IgD-negative memory B cell (primary cell): ENCODE measurements at regions not wholly inside any gene's neighbourhood (a gene's known extent, or its start where the extent isn't known, plus 50 kb on each side); places are given as distances from the start of the nearest gene placed in this dataset.
"Not testable (repeated sequence)": the region's sequence is repeated elsewhere in the genome, so short reads cannot be mapped to it uniquely, and the experiment has no call there.

Experiments used
- H3K27ac Mint-ChIP-seq, 3 donors: one replicate each; pipeline ENCODE4 v1.8.0; 2020 to 2022; ENCODE audit warnings: mild to moderate bottlenecking in 3 of 3, mixed read lengths in 3 of 3, moderate library complexity in 1 of 3
- H3K27me3 Mint-ChIP-seq: one replicate; pipeline ENCODE4 v1.8.0; 2021; ENCODE audit warnings: mixed read lengths
- H3K36me3 Mint-ChIP-seq: one replicate; pipeline ENCODE4 v1.8.0; 2020; ENCODE audit warnings: mild to moderate bottlenecking, mixed read lengths
- H3K4me1 Mint-ChIP-seq, 3 donors: one replicate each; pipeline ENCODE4 v1.8.0; 2020 to 2022; ENCODE audit warnings: mixed read lengths in 3 of 3, mild to moderate bottlenecking in 1 of 3
- H3K4me3 Mint-ChIP-seq, 4 donors: one replicate each; pipeline ENCODE4 v1.8.0; 2020 to 2022; ENCODE audit warnings: mild to moderate bottlenecking in 4 of 4, mixed read lengths in 4 of 4, moderate library complexity in 3 of 4
- H3K9me3 Mint-ChIP-seq, 3 donors: one replicate each; pipeline ENCODE4 v1.8.0; 2020 to 2021; ENCODE audit warnings: mixed read lengths in 3 of 3, mild to moderate bottlenecking in 1 of 3

- H3K4me3 Mint-ChIP-seq = no peak overlapping the region
- H3K9me3 Mint-ChIP-seq = no peaks in the 10 kb centered on the region
- H3K36me3 Mint-ChIP-seq = peaks cover 2% of the 10 kb centered on the region
- peaks cover 6 to 14% (median 8%) of the 10 kb centered on the region in 3 donors for H3K4me1 Mint-ChIP-seq
- no peak overlapping the region for H3K27ac Mint-ChIP-seq
- H3K27me3 Mint-ChIP-seq = no peaks in the 10 kb centered on the region
Measured at GRCh38 chr10:64039198-64039597, 518.0 kb downstream of the REEP3 start.

DNA sequence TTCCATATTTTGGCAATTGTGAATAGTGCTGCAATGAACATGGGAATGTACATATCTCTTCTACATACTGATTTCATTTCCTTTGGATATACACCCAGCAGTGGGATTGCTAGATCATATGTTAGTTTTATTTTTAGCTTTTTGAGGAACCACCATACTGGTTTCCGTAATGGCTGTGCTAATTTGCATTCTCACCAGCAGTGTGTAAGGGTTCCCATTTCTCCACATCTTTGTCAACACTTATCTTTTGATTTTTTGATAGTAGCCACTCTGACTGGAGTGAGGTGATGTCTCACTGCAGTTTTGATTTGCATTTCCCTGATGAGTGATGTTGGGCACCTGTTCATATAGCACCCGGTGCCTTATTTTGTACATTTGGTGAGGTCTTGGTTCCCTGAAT is 519.6 kb downstream of the REEP3 start:
- peaks cover 2% of the 10 kb centered on the region for H3K36me3 Mint-ChIP-seq
- peak overlapping the region in 1 of 3 donors; percentile 14 for H3K27ac Mint-ChIP-seq
- peak overlapping the region in 2 of 4 donors; percentile 30 to 72 for H3K4me3 Mint-ChIP-seq
- no peaks in the 10 kb centered on the region for H3K27me3 Mint-ChIP-seq
- no peaks in the 10 kb centered on the region for H3K9me3 Mint-ChIP-seq
- peaks cover 6 to 14% (median 8%) of the 10 kb centered on the region in 3 donors for H3K4me1 Mint-ChIP-seq

DNA sequence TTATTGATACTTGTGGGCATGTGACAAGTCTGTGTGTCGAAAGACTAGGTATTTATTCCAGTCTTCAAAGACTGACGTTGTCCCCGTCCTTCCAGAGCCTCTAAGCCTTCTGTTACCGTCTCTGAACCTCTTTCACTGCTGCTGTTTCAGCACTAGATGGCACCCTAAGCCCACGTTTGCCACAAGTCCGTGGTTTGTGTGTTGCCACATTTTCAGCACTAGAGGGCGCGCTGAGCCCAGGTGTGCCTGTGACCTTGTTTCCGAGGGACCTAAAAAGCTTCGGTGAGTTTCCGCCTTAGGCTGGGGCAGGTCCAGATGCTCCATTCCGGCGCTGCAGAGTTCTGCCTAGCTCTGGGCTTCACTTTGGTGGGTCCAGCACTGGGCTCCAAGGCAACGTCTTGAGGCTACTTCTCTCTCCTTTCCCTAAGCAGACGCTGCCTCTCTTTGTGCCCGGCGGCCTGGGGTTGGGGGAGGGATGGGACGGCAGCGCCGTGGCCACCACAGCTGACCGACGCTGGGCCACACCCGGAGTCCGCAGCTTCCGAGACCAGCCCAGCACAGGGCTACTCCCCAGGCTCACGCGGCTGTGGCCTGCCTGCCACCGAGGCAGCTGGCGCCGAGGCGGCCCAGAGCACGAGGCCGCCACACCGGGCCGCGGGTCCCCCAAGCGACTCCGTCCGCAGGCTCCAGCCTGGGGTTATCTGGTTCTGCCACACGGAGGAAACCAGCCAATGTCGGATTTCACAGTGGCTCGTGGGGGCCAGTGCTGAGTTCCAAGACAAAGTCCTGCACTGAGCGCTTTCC is 520.2 kb downstream of the REEP3 start:
- Mint-ChIP-seq H3K9me3 (no peaks in the 10 kb centered on the region), H3K4me3 (peak overlapping the region in 3 of 4 donors; percentile 30 to 72 (median 71))

GRCh38 chr10:64041989-64042490 is 520.8 kb downstream of the REEP3 start:
- Mint-ChIP-seq H3K27me3 (no peaks in the 10 kb centered on the region), H3K4me3 (peak overlapping the region in 1 of 4 donors; percentile 72), H3K4me1 (peaks cover 6 to 14% (median 8%) of the 10 kb centered on the region in 3 donors)

More for the DNA sequence above, 520.2 kb downstream of the REEP3 start:
- H3K4me1 Mint-ChIP-seq = peaks cover 6 to 14% (median 8%) of the 10 kb centered on the region in 3 donors
- no peaks in the 10 kb centered on the region for H3K27me3 Mint-ChIP-seq
- no peak overlapping the region for H3K27ac Mint-ChIP-seq
- H3K36me3 Mint-ChIP-seq = peaks cover 2% of the 10 kb centered on the region

GRCh38 chr10:64044098-64044497 is 522.9 kb downstream of the REEP3 start:
- Mint-ChIP-seq H3K4me3 (no peak overlapping the region), H3K36me3 (peaks cover 2% of the 10 kb centered on the region), H3K4me1 (peaks cover 6 to 14% (median 8%) of the 10 kb centered on the region in 3 donors), H3K27me3 (no peaks in the 10 kb centered on the region), H3K27ac (no peak overlapping the region), H3K9me3 (no peaks in the 10 kb centered on the region)

More at GRCh38 chr10:64041989-64042490, 520.8 kb downstream of the REEP3 start:
- Mint-ChIP-seq H3K27ac (no peak overlapping the region), H3K36me3 (peaks cover 2% of the 10 kb centered on the region), H3K9me3 (no peaks in the 10 kb centered on the region)

DNA sequence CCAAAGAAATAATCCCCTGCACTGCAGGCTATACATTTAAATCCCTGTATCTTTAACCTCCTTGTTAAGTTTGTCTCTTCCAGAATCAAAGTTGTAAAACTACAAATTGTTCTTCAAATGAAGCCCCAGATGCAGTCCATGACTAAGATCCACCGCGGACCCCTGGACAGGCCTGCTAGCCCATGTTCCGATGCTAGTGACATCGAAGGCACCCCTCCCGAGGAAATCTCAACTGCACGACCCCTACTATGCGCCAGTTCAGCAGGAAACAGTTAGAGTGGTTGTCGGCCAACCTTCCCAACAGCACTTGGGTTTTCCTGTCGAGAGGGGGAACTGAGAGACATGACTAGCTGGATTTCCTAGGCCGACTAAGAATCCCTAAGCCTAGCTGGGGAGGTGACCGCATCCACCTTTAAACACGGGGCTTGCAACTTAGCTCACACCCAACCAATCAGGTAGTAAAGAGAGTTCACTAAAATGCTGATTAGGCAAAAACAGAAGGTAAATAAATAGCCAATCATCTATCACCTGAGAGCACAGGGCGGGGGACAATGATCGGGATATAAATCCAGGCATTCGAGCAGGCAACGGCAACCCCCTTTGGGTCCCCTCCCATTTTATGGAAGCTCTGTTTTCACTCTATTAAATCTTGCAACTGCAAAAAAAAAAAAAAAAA is 523.9 kb downstream of the REEP3 start:
- H3K4me1 Mint-ChIP-seq = peaks cover 5 to 11% (median 6%) of the 10 kb centered on the region in 3 donors
- H3K4me3 Mint-ChIP-seq, H3K27me3 Mint-ChIP-seq, H3K36me3 Mint-ChIP-seq, H3K9me3 Mint-ChIP-seq, H3K27ac Mint-ChIP-seq: not testable (repeated sequence)

- Mint-ChIP-seq H3K4me3 (no peak overlapping the region), H3K36me3 (no peaks in the 10 kb centered on the region), H3K27ac (no peak overlapping the region), H3K4me1 (peaks cover 0 to 4% (median 1%) of the 10 kb centered on the region in 3 donors), H3K27me3 (no peaks in the 10 kb centered on the region), H3K9me3 (no peaks in the 10 kb centered on the region)
Measured at GRCh38 chr10:64054392-64054791, 533.2 kb downstream of the REEP3 start.

- H3K27me3 Mint-ChIP-seq = peaks cover 2% of the 10 kb centered on the region
- no peaks in the 10 kb centered on the region for H3K36me3 Mint-ChIP-seq
- peak overlapping the region in 1 of 3 donors; percentile 24 for H3K27ac Mint-ChIP-seq
- H3K9me3 Mint-ChIP-seq = no peaks in the 10 kb centered on the region
- H3K4me3 Mint-ChIP-seq = no peak overlapping the region
- H3K4me1 Mint-ChIP-seq = no peaks in the 10 kb centered on the region
Measured at GRCh38 chr10:64059884-64060283, 538.7 kb downstream of the REEP3 start.

DNA sequence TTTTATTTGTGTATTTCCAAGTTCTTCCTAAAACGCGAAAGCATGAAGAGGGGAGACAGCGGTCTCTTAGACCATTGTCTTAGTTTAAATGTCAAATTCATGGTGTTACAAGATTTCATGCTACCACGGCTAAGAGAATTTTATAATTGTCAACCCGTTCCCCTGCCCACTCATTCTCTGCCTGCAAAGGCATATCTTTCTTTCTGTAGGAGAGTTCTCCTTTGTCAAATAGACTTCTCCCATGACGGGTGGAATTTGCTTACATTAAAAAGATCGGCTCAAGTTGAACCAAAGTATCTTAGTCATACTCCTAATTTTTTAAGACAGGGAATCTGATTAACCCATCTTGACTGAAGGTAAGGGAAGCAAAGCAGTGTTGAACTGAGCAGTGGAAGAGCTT is 539.2 kb downstream of the REEP3 start:
- Mint-ChIP-seq H3K9me3 (no peaks in the 10 kb centered on the region), H3K4me3 (no peak overlapping the region), H3K4me1 (no peaks in the 10 kb centered on the region), H3K27me3 (peaks cover 2% of the 10 kb centered on the region), H3K27ac (no peak overlapping the region), H3K36me3 (no peaks in the 10 kb centered on the region)

- Mint-ChIP-seq H3K9me3 (no peaks in the 10 kb centered on the region), H3K27ac (no peak overlapping the region), H3K4me1 (no peaks in the 10 kb centered on the region), H3K4me3 (no peak overlapping the region), H3K36me3 (no peaks in the 10 kb centered on the region), H3K27me3 (peaks cover 2% of the 10 kb centered on the region)
Measured at GRCh38 chr10:64062793-64063192, 541.6 kb downstream of the REEP3 start.

DNA sequence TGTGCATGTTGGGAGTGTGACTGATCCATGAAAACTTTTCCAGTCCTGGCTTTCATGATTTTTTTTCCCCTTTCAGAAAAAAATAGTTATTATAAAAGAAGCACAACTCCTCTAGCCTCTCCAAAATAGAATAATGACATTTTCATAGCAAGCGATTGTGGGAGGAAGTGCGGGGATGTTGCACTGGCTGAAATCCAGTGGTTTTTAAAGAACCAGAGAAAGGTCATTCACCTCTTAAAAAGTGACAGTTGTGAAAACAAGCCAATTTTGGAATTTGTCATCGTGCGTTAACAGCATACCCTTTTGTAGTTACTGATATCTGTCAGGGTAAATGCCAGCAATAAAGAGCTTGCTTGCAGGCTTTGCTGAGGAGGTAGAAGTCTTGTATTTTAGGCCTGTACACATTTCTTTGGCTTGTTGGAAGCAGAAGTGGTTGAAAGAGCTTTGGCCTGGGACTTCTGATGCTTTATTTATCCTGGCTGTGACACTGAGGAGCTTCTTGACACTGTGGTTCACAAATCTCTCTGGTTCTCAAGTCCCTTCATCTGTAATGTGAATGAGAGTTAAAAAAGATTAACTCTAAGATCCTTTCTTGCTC is 545.9 kb downstream of the REEP3 start:
- Mint-ChIP-seq H3K27ac (no peak overlapping the region), H3K4me1 (no peaks in the 10 kb centered on the region), H3K9me3 (no peaks in the 10 kb centered on the region), H3K4me3 (no peak overlapping the region), H3K27me3 (peaks cover 3% of the 10 kb centered on the region), H3K36me3 (peaks cover 2% of the 10 kb centered on the region)

DNA sequence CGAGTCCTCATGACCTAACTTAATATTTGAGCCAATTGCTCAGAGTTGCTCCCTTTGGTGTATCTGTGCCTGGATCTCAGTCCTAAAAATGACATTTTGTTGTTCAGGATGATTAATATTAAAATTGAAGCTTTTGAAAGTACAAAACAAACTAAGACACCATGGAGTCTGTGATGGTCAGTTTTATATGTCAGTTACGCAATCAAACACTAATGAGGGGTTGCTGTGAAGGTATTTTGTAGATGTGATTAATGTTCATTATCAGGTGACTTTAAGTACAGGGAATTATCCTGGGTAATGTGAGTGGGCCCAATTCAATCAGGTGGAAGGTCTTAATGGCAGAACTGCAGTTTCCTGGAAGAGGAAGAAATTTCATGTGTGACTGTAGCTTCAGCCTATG is 546.7 kb downstream of the REEP3 start:
- Mint-ChIP-seq H3K4me1 (no peaks in the 10 kb centered on the region), H3K9me3 (no peaks in the 10 kb centered on the region), H3K27ac (no peak overlapping the region), H3K36me3 (peaks cover 2% of the 10 kb centered on the region), H3K27me3 (peaks cover 3% of the 10 kb centered on the region), H3K4me3 (no peak overlapping the region)

DNA sequence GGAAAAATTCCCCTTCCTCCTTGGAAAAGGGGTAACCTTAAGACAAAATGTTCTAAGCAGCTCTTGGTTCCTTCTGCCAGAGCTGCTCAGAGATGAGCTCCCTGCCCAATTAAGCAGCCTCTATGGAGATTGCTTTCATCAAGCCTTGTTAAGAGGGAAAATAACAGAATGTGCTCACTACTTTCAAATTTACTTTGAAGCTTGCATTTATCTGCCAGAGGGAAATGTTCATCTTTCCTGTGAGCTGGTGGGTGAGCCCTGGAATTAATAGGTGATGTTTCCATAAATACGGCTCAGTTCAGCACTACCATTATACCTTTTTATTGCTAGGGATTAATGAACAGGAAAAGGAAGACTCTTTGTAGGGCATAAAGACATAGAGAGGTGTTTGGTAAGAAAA is 549.0 kb downstream of the REEP3 start:
- no peak overlapping the region for H3K4me3 Mint-ChIP-seq
- H3K27me3 Mint-ChIP-seq = peaks cover 3% of the 10 kb centered on the region
- H3K36me3 Mint-ChIP-seq = peaks cover 2% of the 10 kb centered on the region
- no peak overlapping the region for H3K27ac Mint-ChIP-seq
- no peaks in the 10 kb centered on the region for H3K4me1 Mint-ChIP-seq
- H3K9me3 Mint-ChIP-seq = peaks cover 0 to 3% (median 0%) of the 10 kb centered on the region in 3 donors

- H3K27me3 Mint-ChIP-seq = peaks cover 3% of the 10 kb centered on the region
- no peak overlapping the region for H3K27ac Mint-ChIP-seq
- peaks cover 2% of the 10 kb centered on the region for H3K36me3 Mint-ChIP-seq
- peaks cover 0 to 3% (median 0%) of the 10 kb centered on the region in 3 donors for H3K9me3 Mint-ChIP-seq
- no peak overlapping the region for H3K4me3 Mint-ChIP-seq
- no peaks in the 10 kb centered on the region for H3K4me1 Mint-ChIP-seq
Measured at GRCh38 chr10:64071218-64071617, 550.0 kb downstream of the REEP3 start.

- no peaks in the 10 kb centered on the region for H3K36me3 Mint-ChIP-seq
- peaks cover 0 to 3% (median 0%) of the 10 kb centered on the region in 3 donors for H3K9me3 Mint-ChIP-seq
- H3K27ac Mint-ChIP-seq = no peak overlapping the region
- no peaks in the 10 kb centered on the region for H3K4me1 Mint-ChIP-seq
- H3K4me3 Mint-ChIP-seq = no peak overlapping the region
- H3K27me3 Mint-ChIP-seq = no peaks in the 10 kb centered on the region
Measured at GRCh38 chr10:64075604-64076003, 554.4 kb downstream of the REEP3 start.
